BE2C (cell line): ENCODE measurements at regions not wholly inside any gene's neighbourhood (a gene's known extent, or its start where the extent isn't known, plus 50 kb on each side); places are given as distances from the start of the nearest gene placed in this dataset.
"Not testable (repeated sequence)": the region's sequence is repeated elsewhere in the genome, so short reads cannot be mapped to it uniquely, and the experiment has no call there.

Experiments used
- DNase-seq: peaks from one replicate; pipeline ENCODE4 v3.0.0-alpha.2; 2020
- H3K27me3 ChIP-seq: fragments of 250-450 bp; sonication (Bioruptor Pico); 2 replicates; pipeline ENCODE4 v1.5.1; 2020; ENCODE audit warnings: mild to moderate bottlenecking
- H3K36me3 ChIP-seq: fragments of 250-450 bp; sonication (Bioruptor Pico); 2 replicates; pipeline ENCODE4 v1.5.1; 2020; ENCODE audit warnings: mild to moderate bottlenecking
- H3K4me1 ChIP-seq: fragments of 250-450 bp; sonication (Bioruptor Pico); 2 replicates; pipeline ENCODE4 v1.5.1; 2020
- H3K4me3 ChIP-seq: 2 replicates; pipeline ENCODE4 v1.5.1; 2011; ENCODE audit warnings: low read depth, low read length
- H3K9me3 ChIP-seq: fragments of 250-450 bp; sonication (Bioruptor Pico); 2 replicates; pipeline ENCODE4 v1.5.1; 2020
- TF ChIP-seq, protein P1 (sequence below): IDR thresholded peaks from 2 replicates; pipeline ENCODE4 v1.5.1; 2012; ENCODE audit warnings: mild to moderate bottlenecking, low read depth, low read length

DNA sequence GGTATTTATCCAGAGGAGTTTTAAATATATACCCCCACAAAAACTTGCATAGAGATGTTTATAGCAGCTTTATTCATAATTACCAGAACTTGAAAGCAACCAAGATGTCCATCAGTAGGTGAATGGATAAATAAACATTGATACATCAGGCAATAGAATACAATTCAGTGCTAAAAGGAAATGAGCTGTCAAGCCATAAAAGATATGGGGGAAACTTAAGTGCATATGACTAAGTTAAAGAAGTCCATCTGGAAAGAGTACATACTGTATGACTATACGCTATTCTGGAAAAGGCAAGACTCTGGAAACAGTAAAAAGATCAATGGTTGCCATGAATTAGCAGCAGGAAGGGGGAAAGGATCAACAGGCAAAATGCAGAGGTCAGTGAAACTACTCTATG lies 366.7 kb downstream of the HHIPL2 start:
- TF ChIP-seq, protein P1, sequence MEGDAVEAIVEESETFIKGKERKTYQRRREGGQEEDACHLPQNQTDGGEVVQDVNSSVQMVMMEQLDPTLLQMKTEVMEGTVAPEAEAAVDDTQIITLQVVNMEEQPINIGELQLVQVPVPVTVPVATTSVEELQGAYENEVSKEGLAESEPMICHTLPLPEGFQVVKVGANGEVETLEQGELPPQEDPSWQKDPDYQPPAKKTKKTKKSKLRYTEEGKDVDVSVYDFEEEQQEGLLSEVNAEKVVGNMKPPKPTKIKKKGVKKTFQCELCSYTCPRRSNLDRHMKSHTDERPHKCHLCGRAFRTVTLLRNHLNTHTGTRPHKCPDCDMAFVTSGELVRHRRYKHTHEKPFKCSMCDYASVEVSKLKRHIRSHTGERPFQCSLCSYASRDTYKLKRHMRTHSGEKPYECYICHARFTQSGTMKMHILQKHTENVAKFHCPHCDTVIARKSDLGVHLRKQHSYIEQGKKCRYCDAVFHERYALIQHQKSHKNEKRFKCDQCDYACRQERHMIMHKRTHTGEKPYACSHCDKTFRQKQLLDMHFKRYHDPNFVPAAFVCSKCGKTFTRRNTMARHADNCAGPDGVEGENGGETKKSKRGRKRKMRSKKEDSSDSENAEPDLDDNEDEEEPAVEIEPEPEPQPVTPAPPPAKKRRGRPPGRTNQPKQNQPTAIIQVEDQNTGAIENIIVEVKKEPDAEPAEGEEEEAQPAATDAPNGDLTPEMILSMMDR = no peak
- no peak for DNase-seq
- H3K36me3 ChIP-seq = no peaks in the 10 kb centered on the region
- no peak overlapping the region for H3K4me3 ChIP-seq
- no peaks in the 10 kb centered on the region for H3K4me1 ChIP-seq
- no peaks in the 10 kb centered on the region for H3K9me3 ChIP-seq
- H3K27me3 ChIP-seq = no peaks in the 10 kb centered on the region

DNA sequence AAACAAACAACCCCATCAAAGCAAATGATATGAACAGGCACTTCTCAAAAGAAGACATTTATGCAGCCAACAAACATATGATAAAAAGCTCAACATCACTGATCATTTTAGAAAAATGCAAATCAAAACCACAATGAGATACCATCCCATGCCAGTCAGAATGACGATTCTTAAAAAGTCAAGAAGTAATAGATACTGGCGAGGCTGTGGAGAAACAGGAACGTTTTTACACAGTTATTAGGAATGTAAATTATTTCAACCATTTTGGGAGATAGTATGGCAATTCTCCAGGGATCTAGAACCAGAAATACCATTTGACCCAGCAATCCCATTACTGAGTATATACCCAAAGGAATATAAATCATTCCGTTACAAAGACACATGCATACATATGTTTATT lies 370.4 kb downstream of the HHIPL2 start:
- not testable (repeated sequence) for H3K36me3 ChIP-seq, H3K4me1 ChIP-seq, H3K27me3 ChIP-seq, H3K4me3 ChIP-seq, DNase-seq, H3K9me3 ChIP-seq

DNA sequence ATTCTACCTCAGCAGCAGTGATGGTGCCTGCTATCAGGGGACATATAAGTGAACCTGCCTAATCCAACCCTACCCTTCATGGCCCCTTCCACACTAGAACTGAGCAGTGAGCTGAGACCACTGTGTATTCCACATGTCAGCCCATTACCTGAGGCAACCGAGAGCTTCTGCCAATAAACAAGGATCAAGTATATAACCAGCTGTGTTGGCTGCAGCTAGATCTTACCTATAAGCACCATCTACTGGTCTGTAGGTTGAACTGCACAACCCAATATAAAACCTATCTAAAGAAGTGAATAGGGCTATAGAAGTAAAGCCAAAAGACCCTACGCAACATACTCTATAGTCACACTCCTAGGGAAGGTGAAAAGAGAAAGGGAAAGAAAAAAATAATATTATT lies 376.9 kb downstream of the HHIPL2 start:
- Histone ChIP-seq H3K36me3 (no peaks in the 10 kb centered on the region), H3K9me3 (no peaks in the 10 kb centered on the region), H3K27me3 (no peaks in the 10 kb centered on the region), H3K4me3 (no peak overlapping the region), H3K4me1 (peaks cover 3% of the 10 kb centered on the region; the same call in 1 of the 2 replicates)
- TF ChIP-seq, protein P1 = peak; percentile 81
- peak; percentile 37 for DNase-seq

DNA sequence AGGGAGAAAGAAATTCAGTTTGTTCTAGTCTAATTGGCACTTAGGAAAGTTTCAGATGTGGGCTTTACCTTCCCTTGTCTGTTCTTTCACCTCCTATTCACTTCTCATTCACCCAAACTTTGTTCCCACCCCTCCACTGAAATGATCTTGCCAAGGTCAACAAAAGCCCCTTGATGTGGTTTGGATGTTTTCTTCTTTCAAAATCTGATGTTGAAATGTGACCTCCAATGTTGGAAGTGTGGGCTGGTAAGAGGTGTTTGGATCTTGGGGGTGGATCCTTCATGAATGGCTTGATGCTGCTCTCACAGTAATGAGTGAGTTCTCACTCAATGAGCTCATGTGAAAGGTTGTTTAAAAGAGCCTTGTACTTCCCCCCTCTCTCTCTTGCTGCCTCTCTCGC lies 379.3 kb downstream of the HHIPL2 start:
- DNase-seq = no peak
- TF ChIP-seq, protein P1 = no peak
- no peaks in the 10 kb centered on the region for H3K36me3 ChIP-seq
- H3K27me3 ChIP-seq = no peaks in the 10 kb centered on the region
- 0 out of 2 replicates have a peak, but pooled peaks cover 4% of the 10 kb centered on the region for H3K9me3 ChIP-seq
- H3K4me1 ChIP-seq = peaks cover 3% of the 10 kb centered on the region; the same call in 1 of the 2 replicates
- no peak overlapping the region for H3K4me3 ChIP-seq

DNA sequence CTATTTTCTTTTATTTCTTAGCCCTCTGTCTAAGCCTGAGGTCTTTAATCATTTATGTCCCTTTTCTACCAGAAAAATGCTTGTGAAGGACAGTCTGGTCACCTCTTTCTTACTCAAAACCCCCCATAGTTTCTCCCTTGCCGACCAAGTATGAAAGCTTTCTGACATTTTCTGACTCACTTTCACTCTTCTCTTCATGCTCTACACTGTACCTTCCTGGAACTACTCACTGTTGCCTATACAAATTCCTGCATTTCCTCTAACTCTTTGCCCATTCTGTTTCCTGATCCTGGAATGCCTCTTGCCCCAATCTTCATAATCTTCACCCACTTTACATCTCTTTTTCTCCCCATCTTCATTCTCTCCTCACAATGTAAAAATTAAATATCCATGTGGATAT lies 380.0 kb downstream of the HHIPL2 start:
- Histone ChIP-seq H3K9me3 (0 out of 2 replicates have a peak, but pooled peaks cover 4% of the 10 kb centered on the region), H3K36me3 (no peaks in the 10 kb centered on the region), H3K27me3 (no peaks in the 10 kb centered on the region), H3K4me3 (no peak overlapping the region), H3K4me1 (peaks cover 3% of the 10 kb centered on the region; the same call in 1 of the 2 replicates)
- TF ChIP-seq, protein P1 = no peak
- no peak for DNase-seq

DNA sequence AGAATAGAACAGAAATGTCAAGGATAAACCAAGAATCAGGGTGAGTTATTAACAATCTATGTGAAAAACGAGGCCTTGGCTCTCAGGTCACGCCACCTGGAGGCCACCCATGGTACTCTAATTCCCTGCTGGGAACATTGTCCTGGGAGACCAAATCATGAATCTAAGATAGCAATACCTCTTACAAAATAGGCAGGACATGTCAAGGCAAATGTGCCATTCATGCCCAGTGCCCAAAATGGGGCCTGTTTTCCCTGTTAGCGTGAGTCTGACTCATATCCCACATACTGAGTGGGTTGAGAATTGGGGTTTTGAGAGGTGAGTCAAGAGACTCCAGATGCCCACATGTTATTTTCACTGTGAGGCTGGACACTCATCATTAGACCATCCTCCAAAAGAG lies 380.8 kb downstream of the HHIPL2 start:
- Histone ChIP-seq H3K9me3 (0 out of 2 replicates have a peak, but pooled peaks cover 4% of the 10 kb centered on the region), H3K27me3 (no peaks in the 10 kb centered on the region), H3K36me3 (no peaks in the 10 kb centered on the region), H3K4me3 (no peak overlapping the region), H3K4me1 (peaks cover 3% of the 10 kb centered on the region; the same call in 1 of the 2 replicates)
- peak; percentile 63 for DNase-seq
- TF ChIP-seq, protein P1 = peak; percentile 87

DNA sequence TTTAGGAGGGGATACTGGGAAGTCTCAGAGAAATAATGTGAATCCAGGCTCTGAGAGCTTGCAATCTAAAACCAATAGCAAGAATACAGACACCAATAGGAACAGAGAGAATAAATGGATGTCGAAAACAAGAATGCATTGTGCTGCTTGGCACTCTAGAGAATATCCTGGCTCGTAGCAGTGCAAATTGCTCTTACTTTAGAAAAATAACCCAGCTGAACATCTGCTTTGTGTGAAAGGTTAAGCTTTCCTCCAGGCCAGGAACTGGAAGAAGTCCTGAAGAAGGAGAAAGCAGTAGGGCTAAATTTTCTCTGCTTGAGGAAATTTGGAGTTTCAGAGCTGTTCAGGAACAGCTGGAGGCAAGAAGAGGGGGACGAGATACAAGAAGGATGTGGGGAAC lies 382.3 kb downstream of the HHIPL2 start:
- Histone ChIP-seq H3K27me3 (no peaks in the 10 kb centered on the region), H3K4me1 (no peaks in the 10 kb centered on the region), H3K36me3 (no peaks in the 10 kb centered on the region), H3K4me3 (no peak overlapping the region), H3K9me3 (0 out of 2 replicates have a peak, but pooled peaks cover 4% of the 10 kb centered on the region)
- no peak for DNase-seq
- TF ChIP-seq, protein P1 = no peak
